ENCODE measurements at regions not wholly inside any gene's neighbourhood (a gene's known extent, or its start where the extent isn't known, plus 50 kb on each side); places are given as distances from the start of the nearest gene placed in this dataset.

DNA sequence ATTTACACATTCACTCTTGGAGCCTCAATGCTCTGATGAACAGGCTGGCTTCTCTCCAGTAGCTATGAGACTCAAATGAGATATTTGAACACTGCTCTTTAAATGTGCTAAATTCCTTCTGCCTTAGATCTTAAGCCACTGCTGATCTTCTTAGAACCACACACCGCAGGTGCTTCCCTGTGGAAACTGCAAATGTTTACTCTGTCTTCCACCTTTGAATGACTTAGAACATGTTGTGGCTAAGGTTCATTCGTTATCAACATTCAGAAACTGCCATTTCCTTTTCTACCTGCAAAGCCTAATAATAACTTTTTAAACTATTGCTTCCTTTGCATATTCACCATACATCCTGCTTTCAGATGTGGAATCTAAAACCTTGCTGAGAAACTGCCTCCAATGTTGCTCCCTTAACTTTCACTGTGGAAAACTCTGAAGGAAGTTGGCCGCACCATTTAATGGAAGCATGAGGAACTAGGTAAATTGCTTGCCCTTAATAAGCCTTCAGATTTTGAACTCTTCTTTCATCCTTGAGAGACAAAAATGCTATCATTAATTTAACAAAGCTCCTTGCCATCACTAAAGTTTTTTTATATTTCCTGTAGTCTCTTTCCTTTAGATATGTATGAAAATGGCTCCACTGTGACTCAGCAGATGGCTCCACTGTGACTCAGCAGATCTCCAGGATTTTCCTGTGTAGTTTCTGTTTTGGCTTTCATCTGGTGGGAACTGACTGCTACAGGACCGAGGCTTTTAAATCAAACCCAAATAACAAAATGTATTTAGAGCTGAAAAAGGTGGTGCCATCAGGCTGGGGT lies 143.8 kb downstream of the TNFSF18 start:
- Histone ChIP-seq H3K79me2 (ENCODE audit: insufficient read depth, low read length) (peaks cover 40% of the 10 kb centered on the region), H3K9ac (ENCODE audit: low read length) (peak overlapping the region; percentile 35), H2AFZ (ENCODE audit: low read depth, low read length, poor library complexity, severe bottlenecking) (no peak overlapping the region), H3K9me2 (ENCODE audit: insufficient read depth) (no peaks in the 10 kb centered on the region), H3K36me3 (ENCODE audit: control insufficient read depth in 1 of 2, insufficient read depth in 2 of 2, low read length in 2 of 2) (peaks cover 0 to 26% of the 10 kb centered on the region in 2 experiments; a peak in 2 of 4 replicates), H3K4me3 (replicated peaks in 1 of 2; ENCODE audit: low read depth in 1 of 2, low read length in 2 of 2) (no peak overlapping the region), H3K4me2 (ENCODE audit: low read length) (peak overlapping the region; percentile 31), H3K27ac (ENCODE audit: low read depth, low read length) (peak overlapping the region; percentile 74), H3K27me3 (ENCODE audit: insufficient read depth, low read length) (no peaks in the 10 kb centered on the region), H4K20me1 (ENCODE audit: insufficient read depth) (no peaks in the 10 kb centered on the region), H3K9me3 (ENCODE audit: control insufficient read depth in 1 of 2, insufficient read depth in 1 of 2, low read depth in 1 of 2, low read length in 2 of 2) (no peaks in the 10 kb centered on the region), H3K4me1 (ENCODE audit: control insufficient read depth in 1 of 2, insufficient read depth in 2 of 2, low read length in 2 of 2) (peaks cover 70 to 90% of the 10 kb centered on the region in 2 experiments)
- RAD21 ChIA-PET (ENCODE audit: low non-redundant PET in 1 of 2, low total read pairs in 2 of 2, uncharacterized antibody in 2 of 2, unreplicated experiment in 2 of 2), result no interaction called here
- peak; percentile 73 for DNase-seq (ENCODE audit: low read depth, low spot score)
- POLR2A ChIA-PET, result no interaction called here
- CTCF ChIA-PET, result interaction anchor here (1.1 kb wide), 1 partner anchor 81 kb away, joined by 3 read pairs; no protein-coding TSS in a partner anchor
- ATAC-seq, result 0 out of 2 replicates have a peak, but pooled peaks have one; percentile 16
- intact Hi-C loops (cut with micrococcal nuclease), result no loop called here
- BruUV-seq (replicated peaks), result no TSS peak
- TF ChIP-seq EZH2 (IDR thresholded peaks at IDR 0.05), result no peak
- TF ChIP-seq FOSL1 (IDR thresholded peaks at IDR 0.05; ENCODE audit: low read depth), result peak; percentile 73
- no peak for TF ChIP-seq POLR2A (IDR thresholded peaks at IDR 0.05; ENCODE audit: borderline replicate concordance, extremely low read depth, insufficient read depth, insufficient read length)
- TF ChIP-seq, protein P1, sequence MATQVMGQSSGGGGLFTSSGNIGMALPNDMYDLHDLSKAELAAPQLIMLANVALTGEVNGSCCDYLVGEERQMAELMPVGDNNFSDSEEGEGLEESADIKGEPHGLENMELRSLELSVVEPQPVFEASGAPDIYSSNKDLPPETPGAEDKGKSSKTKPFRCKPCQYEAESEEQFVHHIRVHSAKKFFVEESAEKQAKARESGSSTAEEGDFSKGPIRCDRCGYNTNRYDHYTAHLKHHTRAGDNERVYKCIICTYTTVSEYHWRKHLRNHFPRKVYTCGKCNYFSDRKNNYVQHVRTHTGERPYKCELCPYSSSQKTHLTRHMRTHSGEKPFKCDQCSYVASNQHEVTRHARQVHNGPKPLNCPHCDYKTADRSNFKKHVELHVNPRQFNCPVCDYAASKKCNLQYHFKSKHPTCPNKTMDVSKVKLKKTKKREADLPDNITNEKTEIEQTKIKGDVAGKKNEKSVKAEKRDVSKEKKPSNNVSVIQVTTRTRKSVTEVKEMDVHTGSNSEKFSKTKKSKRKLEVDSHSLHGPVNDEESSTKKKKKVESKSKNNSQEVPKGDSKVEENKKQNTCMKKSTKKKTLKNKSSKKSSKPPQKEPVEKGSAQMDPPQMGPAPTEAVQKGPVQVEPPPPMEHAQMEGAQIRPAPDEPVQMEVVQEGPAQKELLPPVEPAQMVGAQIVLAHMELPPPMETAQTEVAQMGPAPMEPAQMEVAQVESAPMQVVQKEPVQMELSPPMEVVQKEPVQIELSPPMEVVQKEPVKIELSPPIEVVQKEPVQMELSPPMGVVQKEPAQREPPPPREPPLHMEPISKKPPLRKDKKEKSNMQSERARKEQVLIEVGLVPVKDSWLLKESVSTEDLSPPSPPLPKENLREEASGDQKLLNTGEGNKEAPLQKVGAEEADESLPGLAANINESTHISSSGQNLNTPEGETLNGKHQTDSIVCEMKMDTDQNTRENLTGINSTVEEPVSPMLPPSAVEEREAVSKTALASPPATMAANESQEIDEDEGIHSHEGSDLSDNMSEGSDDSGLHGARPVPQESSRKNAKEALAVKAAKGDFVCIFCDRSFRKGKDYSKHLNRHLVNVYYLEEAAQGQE (IDR thresholded peaks at IDR 0.05; ENCODE audit: low read depth), result no peak
- TF ChIP-seq POLR2AphosphoS5 (IDR thresholded peaks at IDR 0.05; ENCODE audit: low read depth, low read length), result no peak
- TF ChIP-seq, protein P2, sequence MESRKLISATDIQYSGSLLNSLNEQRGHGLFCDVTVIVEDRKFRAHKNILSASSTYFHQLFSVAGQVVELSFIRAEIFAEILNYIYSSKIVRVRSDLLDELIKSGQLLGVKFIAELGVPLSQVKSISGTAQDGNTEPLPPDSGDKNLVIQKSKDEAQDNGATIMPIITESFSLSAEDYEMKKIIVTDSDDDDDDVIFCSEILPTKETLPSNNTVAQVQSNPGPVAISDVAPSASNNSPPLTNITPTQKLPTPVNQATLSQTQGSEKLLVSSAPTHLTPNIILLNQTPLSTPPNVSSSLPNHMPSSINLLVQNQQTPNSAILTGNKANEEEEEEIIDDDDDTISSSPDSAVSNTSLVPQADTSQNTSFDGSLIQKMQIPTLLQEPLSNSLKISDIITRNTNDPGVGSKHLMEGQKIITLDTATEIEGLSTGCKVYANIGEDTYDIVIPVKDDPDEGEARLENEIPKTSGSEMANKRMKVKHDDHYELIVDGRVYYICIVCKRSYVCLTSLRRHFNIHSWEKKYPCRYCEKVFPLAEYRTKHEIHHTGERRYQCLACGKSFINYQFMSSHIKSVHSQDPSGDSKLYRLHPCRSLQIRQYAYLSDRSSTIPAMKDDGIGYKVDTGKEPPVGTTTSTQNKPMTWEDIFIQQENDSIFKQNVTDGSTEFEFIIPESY (IDR thresholded peaks at IDR 0.05; ENCODE audit: extremely low read depth, insufficient replicate concordance, low read length), result no peak
- TF ChIP-seq YY1 (IDR thresholded peaks at IDR 0.05; ENCODE audit: extremely low read depth, insufficient replicate concordance, low read depth, low read length), result peak; percentile 90
- no peak for TF ChIP-seq ZFX (IDR thresholded peaks at IDR 0.05)
- no peak for TF ChIP-seq TCF7L2 (IDR thresholded peaks at IDR 0.05; ENCODE audit: borderline replicate concordance, extremely low read depth, insufficient read depth, insufficient read length)
- TF ChIP-seq EZH2phosphoT487 (IDR thresholded peaks at IDR 0.05; ENCODE audit: borderline replicate concordance), result no peak
- TF ChIP-seq, protein P3, sequence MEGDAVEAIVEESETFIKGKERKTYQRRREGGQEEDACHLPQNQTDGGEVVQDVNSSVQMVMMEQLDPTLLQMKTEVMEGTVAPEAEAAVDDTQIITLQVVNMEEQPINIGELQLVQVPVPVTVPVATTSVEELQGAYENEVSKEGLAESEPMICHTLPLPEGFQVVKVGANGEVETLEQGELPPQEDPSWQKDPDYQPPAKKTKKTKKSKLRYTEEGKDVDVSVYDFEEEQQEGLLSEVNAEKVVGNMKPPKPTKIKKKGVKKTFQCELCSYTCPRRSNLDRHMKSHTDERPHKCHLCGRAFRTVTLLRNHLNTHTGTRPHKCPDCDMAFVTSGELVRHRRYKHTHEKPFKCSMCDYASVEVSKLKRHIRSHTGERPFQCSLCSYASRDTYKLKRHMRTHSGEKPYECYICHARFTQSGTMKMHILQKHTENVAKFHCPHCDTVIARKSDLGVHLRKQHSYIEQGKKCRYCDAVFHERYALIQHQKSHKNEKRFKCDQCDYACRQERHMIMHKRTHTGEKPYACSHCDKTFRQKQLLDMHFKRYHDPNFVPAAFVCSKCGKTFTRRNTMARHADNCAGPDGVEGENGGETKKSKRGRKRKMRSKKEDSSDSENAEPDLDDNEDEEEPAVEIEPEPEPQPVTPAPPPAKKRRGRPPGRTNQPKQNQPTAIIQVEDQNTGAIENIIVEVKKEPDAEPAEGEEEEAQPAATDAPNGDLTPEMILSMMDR (IDR thresholded peaks at IDR 0.05 in 2 of 3, conservative IDR thresholded peaks at IDR 0.05 in 1 of 3; ENCODE audit: borderline replicate concordance in 1 of 3, insufficient read depth in 1 of 3, low read depth in 2 of 3, low read length in 2 of 3), result no peak
- no peak for TF ChIP-seq ZNF274 (IDR thresholded peaks at IDR 0.05; ENCODE audit: low read depth, low read length)
- TF ChIP-seq SP1 (IDR thresholded peaks at IDR 0.05; ENCODE audit: low read depth), result peak; percentile 80
- 0 out of 2 replicates have a peak, but pooled peaks have one; percentile 16 for TF ChIP-seq EGR1 (IDR thresholded peaks at IDR 0.05; ENCODE audit: low read depth)
- TF ChIP-seq, protein P4, sequence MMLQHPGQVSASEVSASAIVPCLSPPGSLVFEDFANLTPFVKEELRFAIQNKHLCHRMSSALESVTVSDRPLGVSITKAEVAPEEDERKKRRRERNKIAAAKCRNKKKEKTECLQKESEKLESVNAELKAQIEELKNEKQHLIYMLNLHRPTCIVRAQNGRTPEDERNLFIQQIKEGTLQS (IDR thresholded peaks at IDR 0.05), result no peak
- TF ChIP-seq CBX3 (IDR thresholded peaks at IDR 0.05; ENCODE audit: low read depth), result peak; percentile 77; the same call in 1 of the 2 replicates
- TF ChIP-seq CEBPB (IDR thresholded peaks at IDR 0.05; ENCODE audit: low read depth), result no peak
- no peak for TF ChIP-seq SRF (IDR thresholded peaks at IDR 0.05; ENCODE audit: low read depth)
- TF ChIP-seq ELF1 (IDR thresholded peaks at IDR 0.05; ENCODE audit: borderline replicate concordance, low read depth), result no peak
